Mucosa of rectum (tissue), 2 donors: ENCODE measurements at regions not wholly inside any gene's neighbourhood (a gene's known extent, or its start where the extent isn't known, plus 50 kb on each side); places are given as distances from the start of the nearest gene placed in this dataset.
A peak's percentile ranks its signal among the peaks of the same experiment; 100 is the strongest.

ENCODE experiments used
- H3K27ac ChIP-seq, 2 donors: one replicate each; pipeline ENCODE4 v1.7.0; 2013; ENCODE audit warnings: inconsistent platforms in 2 of 2, low read depth in 2 of 2, low read length in 2 of 2
- H3K27me3 ChIP-seq, 2 donors: one replicate each; pipeline ENCODE4 v1.7.0; 2013; ENCODE audit warnings: low read length in 2 of 2; ENCODE audit not compliant: control insufficient read depth in 2 of 2, insufficient read depth in 2 of 2
- H3K36me3 ChIP-seq, 2 donors: one replicate each; pipeline ENCODE4 v1.7.0; 2013; ENCODE audit warnings: low read length in 2 of 2; ENCODE audit not compliant: control insufficient read depth in 2 of 2, insufficient read depth in 2 of 2
- H3K4me1 ChIP-seq, 2 donors: one replicate each; pipeline ENCODE4 v1.7.0; 2013; ENCODE audit warnings: low read length in 2 of 2, mild to moderate bottlenecking in 1 of 2; ENCODE audit not compliant: control insufficient read depth in 2 of 2, insufficient read depth in 2 of 2
- H3K4me3 ChIP-seq, 2 donors: one replicate each; pipeline ENCODE4 v1.7.0; 2013; ENCODE audit warnings: low read length in 2 of 2
- H3K9ac ChIP-seq, 2 donors: one replicate each; pipeline ENCODE4 v1.7.0; 2013; ENCODE audit warnings: low read length in 2 of 2, low read depth in 1 of 2, mild to moderate bottlenecking in 1 of 2
- H3K9me3 ChIP-seq, 2 donors: one replicate each; pipeline ENCODE4 v1.7.0; 2013; ENCODE audit warnings: low read length in 2 of 2; ENCODE audit not compliant: control insufficient read depth in 2 of 2
- donor health status: healthy.
- donor health status: Normal muscosa, but diverticular disease.

- Histone ChIP-seq H3K27ac (peak overlapping the region in 1 of 2 donors; percentile 43), H3K4me1 (peaks cover 0 to 6% of the 10 kb centered on the region in 2 donors), H3K27me3 (no peaks in the 10 kb centered on the region)
These were observed 53.0 kb upstream of the ANKEF1 start for GRCh38 chr20:9981829-9982228.

GRCh38 chr20:9978397-9979004 is 56.3 kb upstream of the ANKEF1 start:
- H3K9ac ChIP-seq = no peak overlapping the region

More at GRCh38 chr20:9981829-9982228, 53.0 kb upstream of the ANKEF1 start:
- Histone ChIP-seq H3K36me3 (no peaks in the 10 kb centered on the region), H3K4me3 (no peak overlapping the region), H3K9me3 (no peaks in the 10 kb centered on the region), H3K9ac (no peak overlapping the region)

GRCh38 chr20:9977629-9978028 is 57.2 kb upstream of the ANKEF1 start:
- no peak overlapping the region for H3K27ac ChIP-seq
- H3K4me3 ChIP-seq = no peak overlapping the region
- H3K36me3 ChIP-seq = no peaks in the 10 kb centered on the region
- peaks cover 0 to 6% of the 10 kb centered on the region in 2 donors for H3K4me1 ChIP-seq
- no peaks in the 10 kb centered on the region for H3K27me3 ChIP-seq
- H3K9me3 ChIP-seq = no peaks in the 10 kb centered on the region
- H3K9ac ChIP-seq = no peak overlapping the region

More at GRCh38 chr20:9978397-9979004, 56.3 kb upstream of the ANKEF1 start:
- Histone ChIP-seq H3K27me3 (no peaks in the 10 kb centered on the region), H3K36me3 (no peaks in the 10 kb centered on the region), H3K27ac (no peak overlapping the region), H3K4me1 (peaks cover 0 to 6% of the 10 kb centered on the region in 2 donors), H3K9me3 (no peaks in the 10 kb centered on the region), H3K4me3 (no peak overlapping the region)

- Histone ChIP-seq H3K4me1 (no peaks in the 10 kb centered on the region), H3K9me3 (no peaks in the 10 kb centered on the region), H3K27me3 (no peaks in the 10 kb centered on the region), H3K27ac (no peak overlapping the region), H3K9ac (no peak overlapping the region), H3K4me3 (no peak overlapping the region), H3K36me3 (no peaks in the 10 kb centered on the region)
These were observed 60.5 kb upstream of the ANKEF1 start for GRCh38 chr20:9974324-9974723.

- H3K9me3 ChIP-seq = no peaks in the 10 kb centered on the region
- no peak overlapping the region for H3K27ac ChIP-seq
- H3K36me3 ChIP-seq = no peaks in the 10 kb centered on the region
- no peak overlapping the region for H3K4me3 ChIP-seq
- H3K4me1 ChIP-seq = no peaks in the 10 kb centered on the region
- H3K9ac ChIP-seq = no peak overlapping the region
- H3K27me3 ChIP-seq = peaks cover 0 to 5% of the 10 kb centered on the region in 2 donors
These were observed 63.0 kb upstream of the ANKEF1 start for GRCh38 chr20:9971746-9972145.

- H3K27me3 ChIP-seq = peaks cover 0 to 5% of the 10 kb centered on the region in 2 donors
- H3K4me1 ChIP-seq = no peaks in the 10 kb centered on the region
These were observed 65.2 kb upstream of the ANKEF1 start for GRCh38 chr20:9969626-9970025.

GRCh38 chr20:9968015-9968414 is 66.8 kb upstream of the ANKEF1 start:
- no peak overlapping the region for H3K9ac ChIP-seq
- no peaks in the 10 kb centered on the region for H3K9me3 ChIP-seq
- no peak overlapping the region for H3K4me3 ChIP-seq
- H3K36me3 ChIP-seq = no peaks in the 10 kb centered on the region
- H3K4me1 ChIP-seq = no peaks in the 10 kb centered on the region
- H3K27ac ChIP-seq = no peak overlapping the region
- H3K27me3 ChIP-seq = peaks cover 0 to 5% of the 10 kb centered on the region in 2 donors

More at GRCh38 chr20:9969626-9970025, 65.2 kb upstream of the ANKEF1 start:
- H3K9ac ChIP-seq = no peak overlapping the region
- no peaks in the 10 kb centered on the region for H3K9me3 ChIP-seq
- no peak overlapping the region for H3K4me3 ChIP-seq
- no peak overlapping the region for H3K27ac ChIP-seq
- H3K36me3 ChIP-seq = no peaks in the 10 kb centered on the region

GRCh38 chr20:9966966-9967365 is 67.8 kb upstream of the ANKEF1 start:
- Histone ChIP-seq H3K36me3 (no peaks in the 10 kb centered on the region), H3K27me3 (peaks cover 0 to 5% of the 10 kb centered on the region in 2 donors), H3K4me1 (no peaks in the 10 kb centered on the region), H3K4me3 (no peak overlapping the region), H3K9me3 (no peaks in the 10 kb centered on the region), H3K9ac (no peak overlapping the region), H3K27ac (no peak overlapping the region)

- no peaks in the 10 kb centered on the region for H3K36me3 ChIP-seq
- H3K4me1 ChIP-seq = no peaks in the 10 kb centered on the region
- no peaks in the 10 kb centered on the region for H3K9me3 ChIP-seq
- H3K4me3 ChIP-seq = no peak overlapping the region
- H3K27me3 ChIP-seq = peaks cover 0 to 3% of the 10 kb centered on the region in 2 donors
- no peak overlapping the region for H3K27ac ChIP-seq
- H3K9ac ChIP-seq = no peak overlapping the region
These were observed 71.8 kb upstream of the ANKEF1 start for GRCh38 chr20:9963029-9963428.

GRCh38 chr20:9958693-9959092 is 76.1 kb upstream of the ANKEF1 start:
- no peak overlapping the region for H3K9ac ChIP-seq
- no peaks in the 10 kb centered on the region for H3K36me3 ChIP-seq
- no peaks in the 10 kb centered on the region for H3K9me3 ChIP-seq
- H3K27ac ChIP-seq = no peak overlapping the region
- no peaks in the 10 kb centered on the region for H3K4me1 ChIP-seq
- H3K27me3 ChIP-seq = no peaks in the 10 kb centered on the region
- no peak overlapping the region for H3K4me3 ChIP-seq
